Activated CD4-positive, alpha-beta T cell treated with anti-CD3 and anti-CD28 coated beads, Interleukin-2, amount 10 ng/mL, durations not matched to agents 7 days and 5 days (primary cell): ENCODE measurements at regions not wholly inside any gene's neighbourhood (a gene's known extent, or its start where the extent isn't known, plus 50 kb on each side); places are given as distances from the start of the nearest gene placed in this dataset.

ENCODE experiments used
- CTCF ChIA-PET: fragments of 350-600 bp; sonication (Branson Sonifier 250); formaldehyde crosslinking; loops from one replicate; lab custom pipeline; 2021; ENCODE audit warnings: antibody characterized with exemption; lab: Charles Lee
- POLR2A ChIA-PET: fragments of 350-600 bp; sonication (Branson Sonifier 250); formaldehyde crosslinking; loops from one replicate; lab custom pipeline; 2021; ENCODE audit warnings: antibody characterized with exemption; lab: Charles Lee
- DNase-seq: peaks from one replicate; pipeline ENCODE4 v3.0.0-alpha.2; 2020
- H3K27ac Mint-ChIP-seq: one replicate; pipeline ENCODE4 v1.8.0; 2021; ENCODE audit warnings: mild to moderate bottlenecking, moderate library complexity, mixed read lengths
- H3K27me3 Mint-ChIP-seq: one replicate; pipeline ENCODE4 v1.8.0; 2021; ENCODE audit warnings: mixed read lengths
- H3K36me3 Mint-ChIP-seq: one replicate; pipeline ENCODE4 v1.8.0; 2021; ENCODE audit warnings: low read depth, mixed read lengths
- H3K4me1 Mint-ChIP-seq: one replicate; pipeline ENCODE4 v1.8.0; 2021; ENCODE audit warnings: mixed read lengths
- H3K4me3 Mint-ChIP-seq: one replicate; pipeline ENCODE4 v1.8.0; 2021; ENCODE audit warnings: mild to moderate bottlenecking, moderate library complexity, mixed read lengths
- H3K9me3 Mint-ChIP-seq: one replicate; pipeline ENCODE4 v1.8.0; 2021; ENCODE audit warnings: mixed read lengths

GRCh38 chr15:53320816-53321215 lies 438.6 kb downstream of the WDR72 start:
- no peak for DNase-seq
- no peak overlapping the region for H3K27ac Mint-ChIP-seq
- POLR2A ChIA-PET = no interaction called here
- H3K27me3 Mint-ChIP-seq = no peaks in the 10 kb centered on the region
- no peaks in the 10 kb centered on the region for H3K36me3 Mint-ChIP-seq
- no peaks in the 10 kb centered on the region for H3K4me1 Mint-ChIP-seq
- CTCF ChIA-PET = no interaction called here
- H3K9me3 Mint-ChIP-seq = no peaks in the 10 kb centered on the region
- no peak overlapping the region for H3K4me3 Mint-ChIP-seq

GRCh38 chr15:53312707-53313106 lies 446.8 kb downstream of the WDR72 start:
- no peaks in the 10 kb centered on the region for H3K4me1 Mint-ChIP-seq
- CTCF ChIA-PET = no interaction called here
- H3K9me3 Mint-ChIP-seq = no peaks in the 10 kb centered on the region
- POLR2A ChIA-PET = no interaction called here
- no peaks in the 10 kb centered on the region for H3K36me3 Mint-ChIP-seq
- no peak overlapping the region for H3K4me3 Mint-ChIP-seq
- no peak for DNase-seq
- H3K27me3 Mint-ChIP-seq = no peaks in the 10 kb centered on the region
- H3K27ac Mint-ChIP-seq = no peak overlapping the region

- Mint-ChIP-seq H3K27me3 (no peaks in the 10 kb centered on the region), H3K4me1 (no peaks in the 10 kb centered on the region), H3K4me3 (no peak overlapping the region), H3K36me3 (no peaks in the 10 kb centered on the region), H3K27ac (no peak overlapping the region), H3K9me3 (no peaks in the 10 kb centered on the region)
- POLR2A ChIA-PET = no interaction called here
- no peak for DNase-seq
- CTCF ChIA-PET = no interaction called here
Observed at GRCh38 chr15:53310709-53311108, 448.8 kb downstream of the WDR72 start.

- H3K4me3 Mint-ChIP-seq = no peak overlapping the region
- H3K27ac Mint-ChIP-seq = no peak overlapping the region
- H3K4me1 Mint-ChIP-seq = no peaks in the 10 kb centered on the region
- peaks cover 2% of the 10 kb centered on the region for H3K9me3 Mint-ChIP-seq
- CTCF ChIA-PET = interaction anchor here (0.6 kb wide), 1 partner anchor 105 kb away, joined by 3 read pairs; no protein-coding TSS in a partner anchor
- POLR2A ChIA-PET = no interaction called here
- H3K36me3 Mint-ChIP-seq = no peaks in the 10 kb centered on the region
- DNase-seq = no peak
- H3K27me3 Mint-ChIP-seq = no peaks in the 10 kb centered on the region
Observed at GRCh38 chr15:53307952-53308624, 451.4 kb downstream of the WDR72 start.

- H3K36me3 Mint-ChIP-seq = no peaks in the 10 kb centered on the region
- H3K27me3 Mint-ChIP-seq = no peaks in the 10 kb centered on the region
- POLR2A ChIA-PET = no interaction called here
- peaks cover 2% of the 10 kb centered on the region for H3K9me3 Mint-ChIP-seq
- DNase-seq = no peak
- no peak overlapping the region for H3K27ac Mint-ChIP-seq
- H3K4me1 Mint-ChIP-seq = no peaks in the 10 kb centered on the region
- H3K4me3 Mint-ChIP-seq = no peak overlapping the region
- CTCF ChIA-PET = no interaction called here
Observed at GRCh38 chr15:53305554-53305953, 453.9 kb downstream of the WDR72 start.

- CTCF ChIA-PET = no interaction called here
- POLR2A ChIA-PET = no interaction called here
- no peak overlapping the region for H3K27ac Mint-ChIP-seq
- peaks cover 2% of the 10 kb centered on the region for H3K9me3 Mint-ChIP-seq
- no peaks in the 10 kb centered on the region for H3K4me1 Mint-ChIP-seq
- DNase-seq = no peak
- no peaks in the 10 kb centered on the region for H3K36me3 Mint-ChIP-seq
- H3K4me3 Mint-ChIP-seq = no peak overlapping the region
- H3K27me3 Mint-ChIP-seq = no peaks in the 10 kb centered on the region
Observed at GRCh38 chr15:53305101-53305500, 454.4 kb downstream of the WDR72 start.

GRCh38 chr15:53297828-53298227 lies 461.6 kb downstream of the WDR72 start:
- Mint-ChIP-seq H3K36me3 (no peaks in the 10 kb centered on the region), H3K27ac (no peak overlapping the region), H3K4me1 (no peaks in the 10 kb centered on the region), H3K27me3 (no peaks in the 10 kb centered on the region), H3K9me3 (no peaks in the 10 kb centered on the region), H3K4me3 (no peak overlapping the region)
- no peak for DNase-seq
- POLR2A ChIA-PET = no interaction called here
- CTCF ChIA-PET = no interaction called here

GRCh38 chr15:53296603-53297002 lies 462.9 kb downstream of the WDR72 start:
- Mint-ChIP-seq H3K4me1 (no peaks in the 10 kb centered on the region), H3K27me3 (no peaks in the 10 kb centered on the region), H3K27ac (no peak overlapping the region), H3K4me3 (no peak overlapping the region), H3K9me3 (no peaks in the 10 kb centered on the region), H3K36me3 (no peaks in the 10 kb centered on the region)
- no peak for DNase-seq
- ChIA-PET CTCF (no interaction called here), POLR2A (no interaction called here)

GRCh38 chr15:53295574-53295973 lies 463.9 kb downstream of the WDR72 start:
- H3K27me3 Mint-ChIP-seq = no peaks in the 10 kb centered on the region
- no peaks in the 10 kb centered on the region for H3K36me3 Mint-ChIP-seq
- no peaks in the 10 kb centered on the region for H3K4me1 Mint-ChIP-seq
- H3K9me3 Mint-ChIP-seq = no peaks in the 10 kb centered on the region
- DNase-seq = no peak
- H3K27ac Mint-ChIP-seq = no peak overlapping the region
- no peak overlapping the region for H3K4me3 Mint-ChIP-seq
- POLR2A ChIA-PET = no interaction called here
- CTCF ChIA-PET = interaction anchor here (0.5 kb wide), 1 partner anchor 74 kb away, joined by 3 read pairs; no protein-coding TSS in a partner anchor

GRCh38 chr15:53288542-53288941 lies 470.9 kb downstream of the WDR72 start:
- H3K27ac Mint-ChIP-seq = no peak overlapping the region
- H3K9me3 Mint-ChIP-seq = no peaks in the 10 kb centered on the region
- no peaks in the 10 kb centered on the region for H3K27me3 Mint-ChIP-seq
- DNase-seq = no peak
- H3K36me3 Mint-ChIP-seq = no peaks in the 10 kb centered on the region
- H3K4me1 Mint-ChIP-seq = no peaks in the 10 kb centered on the region
- ChIA-PET POLR2A (no interaction called here), CTCF (no interaction called here)
- no peak overlapping the region for H3K4me3 Mint-ChIP-seq

GRCh38 chr15:53274630-53275029 lies 484.5 kb upstream of the ONECUT1 start:
- H3K27me3 Mint-ChIP-seq = peaks cover 4% of the 10 kb centered on the region
- no peaks in the 10 kb centered on the region for H3K4me1 Mint-ChIP-seq
- H3K9me3 Mint-ChIP-seq = no peaks in the 10 kb centered on the region
- no peak overlapping the region for H3K4me3 Mint-ChIP-seq
- ChIA-PET POLR2A (no interaction called here), CTCF (no interaction called here)
- DNase-seq = no peak
- H3K36me3 Mint-ChIP-seq = no peaks in the 10 kb centered on the region
- no peak overlapping the region for H3K27ac Mint-ChIP-seq

GRCh38 chr15:53272116-53272515 lies 482.0 kb upstream of the ONECUT1 start:
- CTCF ChIA-PET = no interaction called here
- no peaks in the 10 kb centered on the region for H3K36me3 Mint-ChIP-seq
- no peak overlapping the region for H3K27ac Mint-ChIP-seq
- peaks cover 2% of the 10 kb centered on the region for H3K27me3 Mint-ChIP-seq
- POLR2A ChIA-PET = no interaction called here
- no peaks in the 10 kb centered on the region for H3K9me3 Mint-ChIP-seq
- no peaks in the 10 kb centered on the region for H3K4me1 Mint-ChIP-seq
- no peak overlapping the region for H3K4me3 Mint-ChIP-seq
- DNase-seq = no peak

GRCh38 chr15:53266176-53266575 lies 476.0 kb upstream of the ONECUT1 start:
- Mint-ChIP-seq H3K36me3 (no peaks in the 10 kb centered on the region), H3K4me1 (no peaks in the 10 kb centered on the region), H3K27me3 (no peaks in the 10 kb centered on the region), H3K27ac (no peak overlapping the region), H3K4me3 (no peak overlapping the region), H3K9me3 (no peaks in the 10 kb centered on the region)
- DNase-seq = no peak
- POLR2A ChIA-PET = no interaction called here
- CTCF ChIA-PET = interaction anchor here (1.0 kb wide), 1 partner anchor 13 kb away, joined by 3 read pairs; no protein-coding TSS in a partner anchor

- POLR2A ChIA-PET = no interaction called here
- CTCF ChIA-PET = no interaction called here
- Mint-ChIP-seq H3K9me3 (no peaks in the 10 kb centered on the region), H3K27me3 (no peaks in the 10 kb centered on the region), H3K4me3 (no peak overlapping the region), H3K36me3 (no peaks in the 10 kb centered on the region), H3K4me1 (no peaks in the 10 kb centered on the region), H3K27ac (no peak overlapping the region)
- no peak for DNase-seq
Observed at GRCh38 chr15:53260647-53261046, 470.5 kb upstream of the ONECUT1 start.
